ENCODE measurements at regions not wholly inside any gene's neighbourhood (a gene's known extent, or its start where the extent isn't known, plus 50 kb on each side); places are given as distances from the start of the nearest gene placed in this dataset.

GRCh38 chr11:123321636-123322035, 108.4 kb upstream of the GRAMD1B start:
- TF ChIP-seq CTCF (IDR thresholded peaks at IDR 0.05 in 4 of 5, conservative IDR thresholded peaks at IDR 0.05 in 1 of 5) (no peak), POLR2A (IDR thresholded peaks at IDR 0.05) (no peak)
